Right lobe of liver (tissue), 6 donors: ENCODE measurements at regions not wholly inside any gene's neighbourhood (a gene's known extent, or its start where the extent isn't known, plus 50 kb on each side); places are given as distances from the start of the nearest gene placed in this dataset.

ENCODE experiments used
- ATAC-seq, 4 donors: fragments of 200-7000 bp; cut with Tn5 transposase; one replicate each; pipeline ENCODE4 v1.9.1; 2020; ENCODE audit warnings: mild to moderate bottlenecking in 4 of 4, moderate library complexity in 4 of 4
- DNase-seq, 3 donors: peaks; one replicate each; pipeline ENCODE4 v3.0.0-alpha.2; 2020
- H3K27ac ChIP-seq, 3 donors: fragments of 200-600 bp; one replicate each; pipeline ENCODE4 v1.8.0; 2022
- H3K27me3 ChIP-seq, 2 donors: fragments of 200-600 bp; one replicate each; pipeline ENCODE4 v1.8.0; 2022
- H3K36me3 ChIP-seq, 4 donors: fragments of 200-600 bp; sonication (generic) in 1 of 4; one replicate each; pipeline versions ENCODE4 v1.5.1 to v1.8.0; 2017 to 2022; ENCODE audit warnings: control low read depth in 1 of 4
- H3K4me1 ChIP-seq, 4 donors: fragments of 200-600 bp; sonication (generic) in 1 of 4; one replicate each; pipeline versions ENCODE4 v1.5.1 to v1.8.0; 2017 to 2022; ENCODE audit warnings: control low read depth in 1 of 4
- H3K4me3 ChIP-seq, 3 donors: fragments of 200-600 bp; one replicate each; pipeline ENCODE4 v1.8.0; 2022
- H3K9me3 ChIP-seq, 4 donors: fragments of 200-600 bp; sonication (generic) in 1 of 4; one replicate each; pipeline versions ENCODE4 v1.5.1 to v1.8.0; 2017 to 2022; ENCODE audit warnings: control low read depth in 1 of 4
- POLR2A ChIP-seq: fragments of 450-650 bp; IDR thresholded peaks from one replicate; pipeline ENCODE4 v1.6.1; 2017; ENCODE audit warnings: antibody characterized with exemption, mild to moderate bottlenecking
- WGBS: methylation state at CpG from one replicate; pipeline ENCODE4 v1.1.6; 2018; ENCODE audit warnings: low coverage, low lambda C conversion rate; ENCODE audit not compliant: insufficient coverage; ENCODE audit errors: missing lambda C conversion rate; 5-methylcytosine and 5-hydroxymethylcytosine counted together
- intact Hi-C, 2 donors: fragments of 100-400 bp; cut with DNase I; formaldehyde crosslinking; loops; one replicate each; pipeline versions ENCODE4 v1.11.2 to v1.14.1; 2022
- TF ChIP-seq, protein P1 (sequence below), 4 donors: fragments of 200-600 bp in 3 of 4; fragments of 450-650 bp in 1 of 4; IDR thresholded peaks; one replicate each; pipeline versions ENCODE4 v1.5.1 to v1.8.0; 2016 to 2022; ENCODE audit warnings: antibody characterized with exemption in 4 of 4, mild to moderate bottlenecking in 2 of 4
- donor health status: DM: no; HTN: yes; CAD: no.
- donor health status: DM: no; HTN: no; CAD: no.
- donor health status: DM: no; HTN: no; CAD: no.
- donor health status: DM: no; HTN: yes; CAD: no.
- donor health status: DM: no; HTN: yes; CAD: no.

DNA sequence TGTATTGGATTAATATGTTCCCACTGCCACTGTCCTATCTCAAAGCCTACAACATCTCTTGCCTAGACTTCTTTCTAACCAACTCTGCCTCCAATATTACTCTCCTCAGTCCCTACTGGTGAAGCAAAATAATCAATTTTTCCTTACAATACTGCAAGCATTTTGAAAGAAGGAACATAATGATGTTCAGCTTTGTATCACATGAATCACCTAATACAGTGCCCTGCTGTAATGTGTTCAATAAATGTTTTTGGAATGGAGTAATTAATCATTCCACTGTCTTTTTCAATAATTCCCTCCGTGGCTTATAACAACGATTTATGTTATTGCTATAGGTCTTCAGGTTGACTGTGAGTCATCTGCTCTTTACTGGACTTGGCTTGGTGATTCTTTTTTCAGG, 356.4 kb downstream of the TDRD15 start:
- intact Hi-C loops, result no loop called here
- Histone ChIP-seq H3K9me3 (no peaks in the 10 kb centered on the region), H3K27me3 (no peaks in the 10 kb centered on the region), H3K4me3 (no peak overlapping the region), H3K36me3 (no peaks in the 10 kb centered on the region), H3K27ac (no peak overlapping the region), H3K4me1 (peaks cover 0 to 6% (median 0%) of the 10 kb centered on the region in 4 donors)
- 61% methylated on average over 2 of the region's 2 CpGs for WGBS
- DNase-seq (no peak), ATAC-seq (no peak)
- no peak for TF ChIP-seq POLR2A
- TF ChIP-seq, protein P1, sequence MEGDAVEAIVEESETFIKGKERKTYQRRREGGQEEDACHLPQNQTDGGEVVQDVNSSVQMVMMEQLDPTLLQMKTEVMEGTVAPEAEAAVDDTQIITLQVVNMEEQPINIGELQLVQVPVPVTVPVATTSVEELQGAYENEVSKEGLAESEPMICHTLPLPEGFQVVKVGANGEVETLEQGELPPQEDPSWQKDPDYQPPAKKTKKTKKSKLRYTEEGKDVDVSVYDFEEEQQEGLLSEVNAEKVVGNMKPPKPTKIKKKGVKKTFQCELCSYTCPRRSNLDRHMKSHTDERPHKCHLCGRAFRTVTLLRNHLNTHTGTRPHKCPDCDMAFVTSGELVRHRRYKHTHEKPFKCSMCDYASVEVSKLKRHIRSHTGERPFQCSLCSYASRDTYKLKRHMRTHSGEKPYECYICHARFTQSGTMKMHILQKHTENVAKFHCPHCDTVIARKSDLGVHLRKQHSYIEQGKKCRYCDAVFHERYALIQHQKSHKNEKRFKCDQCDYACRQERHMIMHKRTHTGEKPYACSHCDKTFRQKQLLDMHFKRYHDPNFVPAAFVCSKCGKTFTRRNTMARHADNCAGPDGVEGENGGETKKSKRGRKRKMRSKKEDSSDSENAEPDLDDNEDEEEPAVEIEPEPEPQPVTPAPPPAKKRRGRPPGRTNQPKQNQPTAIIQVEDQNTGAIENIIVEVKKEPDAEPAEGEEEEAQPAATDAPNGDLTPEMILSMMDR (IDR thresholded peaks at IDR 0.05), result no peak

DNA sequence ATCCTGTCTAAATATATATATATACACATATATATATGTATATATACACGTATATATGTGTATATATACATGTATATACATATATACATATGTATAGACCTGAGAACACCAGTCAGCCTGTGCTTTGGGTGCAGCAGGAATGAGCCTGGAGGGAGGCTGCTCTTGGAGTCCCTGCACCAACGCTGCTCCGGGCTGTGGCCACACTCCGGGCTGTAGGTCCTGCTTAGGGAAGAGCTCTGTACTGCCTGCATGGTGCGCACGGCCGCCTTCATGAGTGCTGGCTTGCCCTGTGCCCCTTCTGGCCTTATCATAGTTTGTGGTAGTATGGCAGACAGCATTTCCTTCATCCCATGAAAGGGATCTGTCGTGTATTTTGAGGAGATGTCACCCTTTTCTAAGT, 360.9 kb downstream of the TDRD15 start:
- Histone ChIP-seq H3K36me3 (no peaks in the 10 kb centered on the region), H3K4me3 (no peak overlapping the region), H3K9me3 (no peaks in the 10 kb centered on the region), H3K27ac (no peak overlapping the region), H3K4me1 (no peaks in the 10 kb centered on the region), H3K27me3 (no peaks in the 10 kb centered on the region)
- TF ChIP-seq, protein P1 (IDR thresholded peaks at IDR 0.05), result no peak
- TF ChIP-seq POLR2A, result no peak
- 73% methylated on average over 7 of the region's 8 CpGs for WGBS
- ATAC-seq (no peak), DNase-seq (no peak)
- intact Hi-C loops, result no loop called here

DNA sequence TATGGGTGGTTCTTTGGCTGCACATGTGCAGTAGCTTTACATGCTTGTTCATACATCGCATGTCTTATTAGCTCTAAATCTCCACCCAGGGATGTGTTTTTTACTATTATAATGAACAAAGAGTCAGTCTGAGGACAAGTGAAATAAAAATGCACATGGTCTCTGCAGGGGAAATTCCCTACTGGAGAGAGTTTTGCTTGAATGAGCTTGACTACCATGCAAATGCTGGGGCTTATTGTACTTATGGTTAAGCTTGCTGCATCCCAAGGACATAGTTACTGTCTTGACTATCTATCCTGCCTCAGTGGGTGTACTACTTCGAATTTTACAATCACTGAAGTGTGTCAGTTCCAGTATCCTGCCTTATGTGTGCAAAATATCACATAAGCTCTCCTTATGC, 362.7 kb downstream of the TDRD15 start:
- intact Hi-C loops, result no loop called here
- ATAC-seq (no peak), DNase-seq (no peak)
- 7% methylated on average over 1 of the region's 2 CpGs for WGBS
- no peaks in the 10 kb centered on the region for H3K27me3 ChIP-seq
- H3K9me3 ChIP-seq, result no peaks in the 10 kb centered on the region
- H3K4me3 ChIP-seq, result no peak overlapping the region
- no peaks in the 10 kb centered on the region for H3K4me1 ChIP-seq
- TF ChIP-seq POLR2A, result no peak
- TF ChIP-seq, protein P1 (IDR thresholded peaks at IDR 0.05), result no peak
- no peaks in the 10 kb centered on the region for H3K36me3 ChIP-seq
- no peak overlapping the region for H3K27ac ChIP-seq

DNA sequence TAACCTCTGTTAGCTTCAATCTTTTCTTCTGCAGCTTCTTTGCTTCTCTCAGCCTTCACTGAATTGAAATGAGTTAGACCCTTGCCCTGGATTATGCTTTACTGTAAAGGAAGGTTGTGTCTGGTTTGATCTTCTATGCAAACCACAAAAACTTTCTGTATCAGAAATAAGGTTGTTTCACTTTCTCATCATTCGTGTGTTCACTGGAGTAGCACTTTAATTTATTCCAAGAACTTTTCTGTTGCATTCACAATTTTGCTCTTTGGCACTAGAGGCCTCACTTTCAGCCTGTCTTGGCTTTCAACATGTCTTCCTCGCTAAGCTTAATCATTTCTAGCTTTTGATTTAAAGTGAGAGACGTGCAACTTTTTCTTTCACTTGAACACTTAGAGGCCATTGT, 365.3 kb downstream of the TDRD15 start:
- Histone ChIP-seq H3K27ac (no peak overlapping the region), H3K4me3 (no peak overlapping the region), H3K36me3 (no peaks in the 10 kb centered on the region), H3K4me1 (no peaks in the 10 kb centered on the region), H3K27me3 (no peaks in the 10 kb centered on the region), H3K9me3 (no peaks in the 10 kb centered on the region)
- intact Hi-C loops, result no loop called here
- TF ChIP-seq POLR2A, result no peak
- TF ChIP-seq, protein P1 (IDR thresholded peaks at IDR 0.05), result no peak
- WGBS, result 73% methylated on average over 3 of the region's 3 CpGs
- DNase-seq, result no peak
- no peak for ATAC-seq

DNA sequence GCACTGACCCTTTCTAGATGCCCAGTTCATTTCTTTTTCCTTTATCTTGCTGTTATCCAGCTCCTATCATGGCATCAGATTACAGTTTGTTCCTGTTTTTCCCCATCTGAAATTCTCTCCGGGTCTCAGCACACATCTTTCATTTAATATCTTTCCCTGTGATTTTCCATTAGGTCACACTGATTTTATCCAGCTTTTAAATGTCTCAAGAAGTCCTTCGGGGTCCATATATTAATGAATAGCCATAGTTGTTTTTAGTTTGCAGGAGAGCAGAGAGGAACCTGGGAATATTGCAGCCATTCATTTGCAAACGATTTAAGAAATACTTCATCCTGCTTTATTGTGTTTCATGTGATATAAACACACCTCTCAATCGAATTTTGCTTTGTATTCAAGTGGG, 374.2 kb downstream of the TDRD15 start:
- intact Hi-C loops, result no loop called here
- TF ChIP-seq POLR2A, result no peak
- TF ChIP-seq, protein P1 (IDR thresholded peaks at IDR 0.05), result no peak
- ATAC-seq (no peak), DNase-seq (no peak)
- Histone ChIP-seq H3K9me3 (no peaks in the 10 kb centered on the region), H3K36me3 (no peaks in the 10 kb centered on the region), H3K4me1 (no peaks in the 10 kb centered on the region), H3K27ac (no peak overlapping the region), H3K4me3 (no peak overlapping the region), H3K27me3 (no peaks in the 10 kb centered on the region)
- 31% methylated on average over 4 of the region's 4 CpGs for WGBS
